Caco-2 (cell line): ENCODE measurements at regions not wholly inside any gene's neighbourhood (a gene's known extent, or its start where the extent isn't known, plus 50 kb on each side); places are given as distances from the start of the nearest gene placed in this dataset.

Source experiments
- BruUV-seq: library from RNA; stranded (reverse); fragments of 400-500 nt; replicated peaks from 2 replicates; lab custom pipeline; 2021; lab: Mats Ljungman, UMichigan
- CTCF ChIA-PET: fragments of 300-600 bp; sonication (Branson Sonifier 250); formaldehyde crosslinking; loops from one replicate; lab custom pipeline; 2022; ENCODE audit warnings: antibody characterized with exemption; lab: Charles Lee
- POLR2A ChIA-PET: fragments of 300-600 bp; sonication (Branson Sonifier 250); formaldehyde crosslinking; loops from one replicate; lab custom pipeline; 2022; ENCODE audit warnings: antibody characterized with exemption; lab: Charles Lee
- DNase-seq, 2 experiments: peaks; one replicate each; pipeline versions ENCODE4 v3.0.0 to v3.0.0-alpha.2; 2020 to 2022
- H3K27me3 ChIP-seq: replicated peaks from 2 replicates; pipeline ENCODE4 v1.6.0; 2011; ENCODE audit warnings: low read length; ENCODE audit not compliant: control insufficient read depth, insufficient read depth
- H3K36me3 ChIP-seq: 2 replicates; pipeline ENCODE4 v1.5.1; 2011; ENCODE audit warnings: low read length; ENCODE audit not compliant: control insufficient read depth, insufficient read depth
- H3K4me1 ChIP-seq: fragments of 250-450 bp; sonication (Bioruptor Pico); 2 replicates; pipeline ENCODE4 v1.5.1; 2020; ENCODE audit warnings: mild to moderate bottlenecking
- H3K4me3 ChIP-seq: 2 replicates; pipeline ENCODE4 v1.5.1; 2011; ENCODE audit warnings: low read depth, mild to moderate bottlenecking, control low read depth, low read length
- H3K9me3 ChIP-seq: fragments of 250-450 bp; sonication (Bioruptor Pico); 2 replicates; pipeline ENCODE4 v1.5.1; 2020; ENCODE audit warnings: mild to moderate bottlenecking, moderate library complexity
- H3K27ac Mint-ChIP-seq: one replicate; pipeline ENCODE4 v1.8.0; 2022; ENCODE audit warnings: mixed read lengths; ENCODE audit not compliant: unreplicated experiment
- H3K27me3 Mint-ChIP-seq: one replicate; pipeline ENCODE4 v1.8.0; 2022; ENCODE audit warnings: mixed read lengths; ENCODE audit not compliant: insufficient read depth, unreplicated experiment
- H3K36me3 Mint-ChIP-seq: one replicate; pipeline ENCODE4 v1.8.0; 2022; ENCODE audit warnings: mild to moderate bottlenecking, mixed read lengths; ENCODE audit not compliant: insufficient read depth, unreplicated experiment
- H3K4me1 Mint-ChIP-seq: one replicate; pipeline ENCODE4 v1.8.0; 2022; ENCODE audit warnings: low read depth, mixed read lengths; ENCODE audit not compliant: unreplicated experiment
- H3K4me3 Mint-ChIP-seq: one replicate; pipeline ENCODE4 v1.8.0; 2022; ENCODE audit warnings: mild to moderate bottlenecking, moderate library complexity, mixed read lengths; ENCODE audit not compliant: unreplicated experiment
- H3K9me3 Mint-ChIP-seq: one replicate; pipeline ENCODE4 v1.8.0; 2022; ENCODE audit warnings: mixed read lengths; ENCODE audit not compliant: unreplicated experiment
- CTCF ChIP-seq, 2 experiments: fragments of 200-600 bp in 1 of 2; IDR thresholded peaks; 1 replicate in 1 of 2; 2 replicates in 1 of 2; pipeline versions ENCODE4 v1.5.1 to v1.8.0; 2011 to 2022; ENCODE audit warnings: antibody characterized with exemption in 1 of 2, control low read depth in 1 of 2, inconsistent platforms in 1 of 2, low read depth in 1 of 2, low read length in 1 of 2, mild to moderate bottlenecking in 1 of 2, moderate library complexity in 1 of 2; ENCODE audit not compliant: insufficient read depth in 1 of 2, severe bottlenecking in 1 of 2, unreplicated experiment in 1 of 2
- intact Hi-C: fragments of 100-400 bp; cut with micrococcal nuclease; formaldehyde crosslinking; loops from one replicate; pipeline ENCODE4 v1.10.0; 2022; ENCODE audit not compliant: unreplicated experiment

DNA sequence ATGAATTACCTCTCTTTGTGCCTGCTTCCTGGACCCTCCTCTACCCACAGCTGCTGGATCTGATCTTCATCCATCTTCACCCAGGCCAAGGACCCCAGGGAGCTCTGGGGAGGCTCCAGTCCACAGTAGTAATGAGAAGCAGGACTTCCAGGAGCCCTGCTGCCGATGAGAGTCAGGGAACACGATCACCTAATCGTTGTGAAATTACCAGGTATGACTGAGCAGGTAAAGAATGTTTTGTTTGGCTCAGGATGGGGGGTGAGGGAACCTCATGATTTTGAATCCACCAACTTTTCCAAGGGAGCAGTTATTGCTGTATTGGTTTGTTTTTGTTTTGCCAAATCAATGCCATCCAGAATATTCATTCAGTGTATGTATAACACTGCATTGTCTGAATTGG, 454.0 kb downstream of the PLPP3 start:
- ChIA-PET CTCF (no interaction called here), POLR2A (no interaction called here)
- no peaks in the 10 kb centered on the region for H3K27me3 Mint-ChIP-seq
- no TSS peak for BruUV-seq
- H3K9me3 Mint-ChIP-seq = no peaks in the 10 kb centered on the region
- Histone ChIP-seq H3K4me1 (no peaks in the 10 kb centered on the region), H3K27me3 (no peaks in the 10 kb centered on the region), H3K4me3 (no peak overlapping the region), H3K36me3 (no peaks in the 10 kb centered on the region), H3K9me3 (no peaks in the 10 kb centered on the region)
- intact Hi-C loops = no loop called here
- no peak for TF ChIP-seq CTCF (IDR thresholded peaks at IDR 0.05; ENCODE audit: insufficient read depth in 1 of 2, low read depth in 1 of 2, low read length in 1 of 2, severe bottlenecking in 1 of 2, unreplicated experiment in 1 of 2)
- H3K4me1 Mint-ChIP-seq = no peaks in the 10 kb centered on the region
- no peak for DNase-seq
- no peak overlapping the region for H3K4me3 Mint-ChIP-seq
- no peaks in the 10 kb centered on the region for H3K36me3 Mint-ChIP-seq
- no peak overlapping the region for H3K27ac Mint-ChIP-seq

GRCh38 chr1:56123826-56124225, 455.5 kb downstream of the PLPP3 start:
- no peak for TF ChIP-seq CTCF (IDR thresholded peaks at IDR 0.05; ENCODE audit: insufficient read depth in 1 of 2, low read depth in 1 of 2, low read length in 1 of 2, severe bottlenecking in 1 of 2, unreplicated experiment in 1 of 2)
- Mint-ChIP-seq H3K9me3 (no peaks in the 10 kb centered on the region), H3K27ac (no peak overlapping the region), H3K27me3 (no peaks in the 10 kb centered on the region), H3K4me3 (no peak overlapping the region), H3K36me3 (no peaks in the 10 kb centered on the region), H3K4me1 (no peaks in the 10 kb centered on the region)
- no peak for DNase-seq
- no peaks in the 10 kb centered on the region for H3K27me3 ChIP-seq
- no peaks in the 10 kb centered on the region for H3K36me3 ChIP-seq
- H3K4me3 ChIP-seq = no peak overlapping the region
- ChIA-PET CTCF (no interaction called here), POLR2A (no interaction called here)
- H3K9me3 ChIP-seq = no peaks in the 10 kb centered on the region
- BruUV-seq = no TSS peak
- intact Hi-C loops = no loop called here
- H3K4me1 ChIP-seq = no peaks in the 10 kb centered on the region

DNA sequence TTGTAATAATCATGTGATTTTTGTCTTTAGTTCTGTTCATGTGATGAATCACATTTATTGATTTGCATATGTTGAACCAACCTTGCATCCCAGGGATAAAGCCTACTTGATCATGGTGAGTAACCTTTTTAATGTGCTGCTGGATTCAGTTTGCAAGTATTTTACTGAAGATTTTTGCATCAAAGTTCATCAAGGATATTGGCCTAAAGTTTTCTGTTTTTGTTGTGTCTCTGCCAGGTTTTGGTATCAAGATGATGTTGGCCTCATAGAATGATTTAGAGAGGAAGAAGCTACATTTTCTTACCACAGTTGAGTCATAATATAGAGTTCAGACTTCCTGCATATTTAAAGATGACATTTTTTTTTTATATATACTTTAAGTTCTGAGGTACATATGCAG, 455.9 kb downstream of the PLPP3 start:
- TF ChIP-seq CTCF (IDR thresholded peaks at IDR 0.05; ENCODE audit: insufficient read depth in 1 of 2, low read depth in 1 of 2, low read length in 1 of 2, severe bottlenecking in 1 of 2, unreplicated experiment in 1 of 2) = no peak
- Mint-ChIP-seq H3K36me3 (no peaks in the 10 kb centered on the region), H3K4me1 (no peaks in the 10 kb centered on the region), H3K9me3 (no peaks in the 10 kb centered on the region), H3K4me3 (no peak overlapping the region), H3K27me3 (no peaks in the 10 kb centered on the region), H3K27ac (no peak overlapping the region)
- no peaks in the 10 kb centered on the region for H3K36me3 ChIP-seq
- intact Hi-C loops = no loop called here
- no peak overlapping the region for H3K4me3 ChIP-seq
- DNase-seq = no peak
- no peaks in the 10 kb centered on the region for H3K9me3 ChIP-seq
- H3K4me1 ChIP-seq = no peaks in the 10 kb centered on the region
- POLR2A ChIA-PET = no interaction called here
- no peaks in the 10 kb centered on the region for H3K27me3 ChIP-seq
- CTCF ChIA-PET = no interaction called here
- no TSS peak for BruUV-seq
